ENCODE measurements at regions not wholly inside any gene's neighbourhood (a gene's known extent, or its start where the extent isn't known, plus 50 kb on each side); places are given as distances from the start of the nearest gene placed in this dataset.

GRCh38 chr6:8814440-8815000 lies 379.2 kb upstream of the SLC35B3 start:
- no peak for TF ChIP-seq GATA3 (IDR thresholded peaks at IDR 0.05; ENCODE audit: low read depth, low read length)
- no peak for TF ChIP-seq GATA2 (IDR thresholded peaks at IDR 0.05; ENCODE audit: low read depth, low read length)

- TF ChIP-seq GATA3 (IDR thresholded peaks at IDR 0.05; ENCODE audit: low read depth, low read length) (no peak), GATA2 (IDR thresholded peaks at IDR 0.05; ENCODE audit: low read depth, low read length) (no peak)
These were observed 375.0 kb upstream of the SLC35B3 start for GRCh38 chr6:8810325-8810724.

GRCh38 chr6:8809662-8810061 lies 374.3 kb upstream of the SLC35B3 start:
- TF ChIP-seq GATA3 (IDR thresholded peaks at IDR 0.05; ENCODE audit: low read depth, low read length) (no peak), GATA2 (IDR thresholded peaks at IDR 0.05; ENCODE audit: low read depth, low read length) (no peak)

GRCh38 chr6:8803181-8803760 lies 367.9 kb upstream of the SLC35B3 start:
- TF ChIP-seq GATA3 (IDR thresholded peaks at IDR 0.05; ENCODE audit: low read depth, low read length): no peak
- TF ChIP-seq GATA2 (IDR thresholded peaks at IDR 0.05; ENCODE audit: low read depth, low read length): no peak

GRCh38 chr6:8794420-8794819 lies 359.1 kb upstream of the SLC35B3 start:
- no peak for TF ChIP-seq GATA3 (IDR thresholded peaks at IDR 0.05; ENCODE audit: low read depth, low read length)
- TF ChIP-seq GATA2 (IDR thresholded peaks at IDR 0.05; ENCODE audit: low read depth, low read length): no peak

GRCh38 chr6:8789878-8790277 lies 354.5 kb upstream of the SLC35B3 start:
- no peak for TF ChIP-seq GATA3 (IDR thresholded peaks at IDR 0.05; ENCODE audit: low read depth, low read length)
- TF ChIP-seq GATA2 (IDR thresholded peaks at IDR 0.05; ENCODE audit: low read depth, low read length): no peak

- no peak for TF ChIP-seq GATA3 (IDR thresholded peaks at IDR 0.05; ENCODE audit: low read depth, low read length)
- TF ChIP-seq GATA2 (IDR thresholded peaks at IDR 0.05; ENCODE audit: low read depth, low read length): no peak
These were observed 349.9 kb upstream of the SLC35B3 start for GRCh38 chr6:8785223-8785622.

GRCh38 chr6:8783191-8783590 lies 347.8 kb upstream of the SLC35B3 start:
- TF ChIP-seq GATA3 (IDR thresholded peaks at IDR 0.05; ENCODE audit: low read depth, low read length): no peak
- no peak for TF ChIP-seq GATA2 (IDR thresholded peaks at IDR 0.05; ENCODE audit: low read depth, low read length)

GRCh38 chr6:8780653-8781052 lies 345.3 kb upstream of the SLC35B3 start:
- no peak for TF ChIP-seq GATA3 (IDR thresholded peaks at IDR 0.05; ENCODE audit: low read depth, low read length)

- TF ChIP-seq GATA2 (IDR thresholded peaks at IDR 0.05; ENCODE audit: low read depth, low read length): no peak
- no peak for TF ChIP-seq GATA3 (IDR thresholded peaks at IDR 0.05; ENCODE audit: low read depth, low read length)
These were observed 329.4 kb upstream of the SLC35B3 start for GRCh38 chr6:8764733-8765132.

GRCh38 chr6:8760951-8761350 lies 325.6 kb upstream of the SLC35B3 start:
- TF ChIP-seq GATA2 (IDR thresholded peaks at IDR 0.05; ENCODE audit: low read depth, low read length): no peak
- no peak for TF ChIP-seq GATA3 (IDR thresholded peaks at IDR 0.05; ENCODE audit: low read depth, low read length)

GRCh38 chr6:8758412-8758811 lies 323.1 kb upstream of the SLC35B3 start:
- no peak for TF ChIP-seq GATA3 (IDR thresholded peaks at IDR 0.05; ENCODE audit: low read depth, low read length)
- no peak for TF ChIP-seq GATA2 (IDR thresholded peaks at IDR 0.05; ENCODE audit: low read depth, low read length)

GRCh38 chr6:8750627-8751026 lies 315.3 kb upstream of the SLC35B3 start:
- TF ChIP-seq GATA3 (IDR thresholded peaks at IDR 0.05; ENCODE audit: low read depth, low read length) (no peak), GATA2 (IDR thresholded peaks at IDR 0.05; ENCODE audit: low read depth, low read length) (no peak)

GRCh38 chr6:8749465-8749864 lies 314.1 kb upstream of the SLC35B3 start:
- TF ChIP-seq GATA2 (IDR thresholded peaks at IDR 0.05; ENCODE audit: low read depth, low read length): no peak
- TF ChIP-seq GATA3 (IDR thresholded peaks at IDR 0.05; ENCODE audit: low read depth, low read length): no peak

GRCh38 chr6:8743170-8743745 lies 307.9 kb upstream of the SLC35B3 start:
- TF ChIP-seq GATA3 (IDR thresholded peaks at IDR 0.05; ENCODE audit: low read depth, low read length) (no peak), GATA2 (IDR thresholded peaks at IDR 0.05; ENCODE audit: low read depth, low read length) (no peak)

Measured in SH-SY5Y (cell line).